ENCODE measurements at regions not wholly inside any gene's neighbourhood (a gene's known extent, or its start where the extent isn't known, plus 50 kb on each side); places are given as distances from the start of the nearest gene placed in this dataset.
"Not testable (repeated sequence)": the region's sequence is repeated elsewhere in the genome, so short reads cannot be mapped to it uniquely, and the experiment has no call there.

GRCh38 chr2:34529965-34530364 is 930.9 kb upstream of the FAM98A start:
- Histone ChIP-seq H3K4me3 (no peak overlapping the region), H3K27me3 (ENCODE audit: low read depth) (no peaks in the 10 kb centered on the region), H3K27ac (replicated peaks) (no peak overlapping the region), H3K9me3 (replicated peaks) (no peaks in the 10 kb centered on the region), H3K36me3 (no peaks in the 10 kb centered on the region), H3K4me1 (no peaks in the 10 kb centered on the region)
- no peak for TF ChIP-seq CTCF (IDR thresholded peaks at IDR 0.05; ENCODE audit: borderline replicate concordance)
- no peak for DNase-seq
- intact Hi-C loops (cut with micrococcal nuclease) = no loop called here

- Histone ChIP-seq H3K36me3 (no peaks in the 10 kb centered on the region), H3K27ac (replicated peaks) (no peak overlapping the region), H3K27me3 (ENCODE audit: low read depth) (no peaks in the 10 kb centered on the region), H3K9me3 (replicated peaks) (peaks cover 14% of the 10 kb centered on the region), H3K4me3 (no peak overlapping the region), H3K4me1 (no peaks in the 10 kb centered on the region)
- no peak for DNase-seq
- intact Hi-C loops (cut with micrococcal nuclease) = no loop called here
- TF ChIP-seq CTCF (IDR thresholded peaks at IDR 0.05; ENCODE audit: borderline replicate concordance) = no peak
Measured at GRCh38 chr2:34523958-34524514, 924.9 kb upstream of the FAM98A start.

GRCh38 chr2:34519659-34520058 is 920.6 kb upstream of the FAM98A start:
- Histone ChIP-seq H3K4me1 (no peaks in the 10 kb centered on the region), H3K36me3 (no peaks in the 10 kb centered on the region), H3K27ac (replicated peaks) (no peak overlapping the region), H3K4me3 (no peak overlapping the region), H3K9me3 (replicated peaks) (peaks cover 18% of the 10 kb centered on the region), H3K27me3 (ENCODE audit: low read depth) (no peaks in the 10 kb centered on the region)
- intact Hi-C loops (cut with micrococcal nuclease) = no loop called here
- no peak for DNase-seq
- TF ChIP-seq CTCF (IDR thresholded peaks at IDR 0.05; ENCODE audit: borderline replicate concordance) = no peak

- H3K9me3 ChIP-seq (replicated peaks) = no peaks in the 10 kb centered on the region
- H3K27me3 ChIP-seq (ENCODE audit: low read depth) = no peaks in the 10 kb centered on the region
- no peak for TF ChIP-seq CTCF (IDR thresholded peaks at IDR 0.05; ENCODE audit: borderline replicate concordance)
- no peak overlapping the region for H3K27ac ChIP-seq (replicated peaks)
- no peaks in the 10 kb centered on the region for H3K4me1 ChIP-seq
- intact Hi-C loops (cut with micrococcal nuclease) = no loop called here
- DNase-seq = no peak
- H3K36me3 ChIP-seq = no peaks in the 10 kb centered on the region
- no peak overlapping the region for H3K4me3 ChIP-seq
Measured at GRCh38 chr2:34498561-34498960, 899.5 kb upstream of the FAM98A start.

- H3K4me1 ChIP-seq; H3K4me3 ChIP-seq; intact Hi-C loops (cut with micrococcal nuclease); H3K27me3 ChIP-seq (ENCODE audit: low read depth); H3K36me3 ChIP-seq; DNase-seq; H3K27ac ChIP-seq (replicated peaks); H3K9me3 ChIP-seq (replicated peaks): not testable (repeated sequence)
Measured at GRCh38 chr2:34494192-34494591, 895.1 kb upstream of the FAM98A start.

- H3K36me3 ChIP-seq = no peaks in the 10 kb centered on the region
Measured at GRCh38 chr2:34492561-34493455, 893.7 kb upstream of the FAM98A start.

More at GRCh38 chr2:34492561-34493455, 893.7 kb upstream of the FAM98A start:
- H3K27ac ChIP-seq (replicated peaks) = no peak overlapping the region
- no peak overlapping the region for H3K4me3 ChIP-seq
- no peak for DNase-seq
- TF ChIP-seq CTCF (IDR thresholded peaks at IDR 0.05; ENCODE audit: borderline replicate concordance) = no peak
- no peaks in the 10 kb centered on the region for H3K4me1 ChIP-seq
- no peaks in the 10 kb centered on the region for H3K27me3 ChIP-seq (ENCODE audit: low read depth)
- no peaks in the 10 kb centered on the region for H3K9me3 ChIP-seq (replicated peaks)
- intact Hi-C loops (cut with micrococcal nuclease) = no loop called here

Measured in left ventricle myocardium inferior (tissue), 1 donor.